ENCODE measurements at regions not wholly inside any gene's neighbourhood (a gene's known extent, or its start where the extent isn't known, plus 50 kb on each side); places are given as distances from the start of the nearest gene placed in this dataset.

DNA sequence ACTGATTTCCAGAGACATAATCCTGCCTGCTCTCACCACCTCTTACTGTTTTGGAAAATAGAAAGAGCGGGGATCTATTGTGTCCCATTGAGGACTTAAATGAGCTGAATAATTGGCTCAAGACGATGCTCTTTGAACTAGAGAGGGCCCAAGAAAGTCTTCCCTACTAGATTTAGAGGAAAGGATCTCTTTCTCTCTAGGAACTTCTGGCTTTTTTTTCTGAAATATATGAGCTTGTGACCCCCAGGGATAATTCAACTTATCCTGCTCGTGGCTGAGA lies 461.4 kb upstream of the KIRREL3 start:
- TF ChIP-seq, protein P1, sequence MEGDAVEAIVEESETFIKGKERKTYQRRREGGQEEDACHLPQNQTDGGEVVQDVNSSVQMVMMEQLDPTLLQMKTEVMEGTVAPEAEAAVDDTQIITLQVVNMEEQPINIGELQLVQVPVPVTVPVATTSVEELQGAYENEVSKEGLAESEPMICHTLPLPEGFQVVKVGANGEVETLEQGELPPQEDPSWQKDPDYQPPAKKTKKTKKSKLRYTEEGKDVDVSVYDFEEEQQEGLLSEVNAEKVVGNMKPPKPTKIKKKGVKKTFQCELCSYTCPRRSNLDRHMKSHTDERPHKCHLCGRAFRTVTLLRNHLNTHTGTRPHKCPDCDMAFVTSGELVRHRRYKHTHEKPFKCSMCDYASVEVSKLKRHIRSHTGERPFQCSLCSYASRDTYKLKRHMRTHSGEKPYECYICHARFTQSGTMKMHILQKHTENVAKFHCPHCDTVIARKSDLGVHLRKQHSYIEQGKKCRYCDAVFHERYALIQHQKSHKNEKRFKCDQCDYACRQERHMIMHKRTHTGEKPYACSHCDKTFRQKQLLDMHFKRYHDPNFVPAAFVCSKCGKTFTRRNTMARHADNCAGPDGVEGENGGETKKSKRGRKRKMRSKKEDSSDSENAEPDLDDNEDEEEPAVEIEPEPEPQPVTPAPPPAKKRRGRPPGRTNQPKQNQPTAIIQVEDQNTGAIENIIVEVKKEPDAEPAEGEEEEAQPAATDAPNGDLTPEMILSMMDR (IDR thresholded peaks at IDR 0.05; ENCODE audit: low read depth, low read length, poor library complexity, severe bottlenecking) = no peak
- no peak for TF ChIP-seq EZH2phosphoT487 (IDR thresholded peaks at IDR 0.05; ENCODE audit: borderline replicate concordance, low read length)

All from DOHH2 (cell line).